Astrocyte (in vitro differentiated cells and primary cell): ENCODE measurements at regions not wholly inside any gene's neighbourhood (a gene's known extent, or its start where the extent isn't known, plus 50 kb on each side); places are given as distances from the start of the nearest gene placed in this dataset.

Source experiments
- CTCF ChIP-seq: IDR thresholded peaks from 2 replicates; pipeline ENCODE4 v1.5.1; 2011; ENCODE audit warnings: low read depth, mild to moderate bottlenecking, inconsistent platforms, low read length, moderate library complexity; ENCODE audit not compliant: insufficient read depth
- EZH2 ChIP-seq: IDR thresholded peaks from 2 replicates; pipeline ENCODE4 v1.6.1; 2012; ENCODE audit warnings: mild to moderate bottlenecking, low read length, inconsistent platforms; ENCODE audit not compliant: insufficient read depth

- no peak for TF ChIP-seq EZH2
- TF ChIP-seq CTCF: no peak
Measured at GRCh38 chr12:102539651-102540553, 59.5 kb upstream of the IGF1 start.
